IgD-negative memory B cell (primary cell): ENCODE measurements at regions not wholly inside any gene's neighbourhood (a gene's known extent, or its start where the extent isn't known, plus 50 kb on each side); places are given as distances from the start of the nearest gene placed in this dataset.

Experiments used
- H3K27ac Mint-ChIP-seq, 3 donors: one replicate each; pipeline ENCODE4 v1.8.0; 2020 to 2022; ENCODE audit warnings: mild to moderate bottlenecking in 3 of 3, mixed read lengths in 3 of 3, moderate library complexity in 1 of 3
- H3K27me3 Mint-ChIP-seq: one replicate; pipeline ENCODE4 v1.8.0; 2021; ENCODE audit warnings: mixed read lengths
- H3K36me3 Mint-ChIP-seq: one replicate; pipeline ENCODE4 v1.8.0; 2020; ENCODE audit warnings: mild to moderate bottlenecking, mixed read lengths
- H3K4me1 Mint-ChIP-seq, 3 donors: one replicate each; pipeline ENCODE4 v1.8.0; 2020 to 2022; ENCODE audit warnings: mixed read lengths in 3 of 3, mild to moderate bottlenecking in 1 of 3
- H3K4me3 Mint-ChIP-seq, 4 donors: one replicate each; pipeline ENCODE4 v1.8.0; 2020 to 2022; ENCODE audit warnings: mild to moderate bottlenecking in 4 of 4, mixed read lengths in 4 of 4, moderate library complexity in 3 of 4
- H3K9me3 Mint-ChIP-seq, 3 donors: one replicate each; pipeline ENCODE4 v1.8.0; 2020 to 2021; ENCODE audit warnings: mixed read lengths in 3 of 3, mild to moderate bottlenecking in 1 of 3

DNA sequence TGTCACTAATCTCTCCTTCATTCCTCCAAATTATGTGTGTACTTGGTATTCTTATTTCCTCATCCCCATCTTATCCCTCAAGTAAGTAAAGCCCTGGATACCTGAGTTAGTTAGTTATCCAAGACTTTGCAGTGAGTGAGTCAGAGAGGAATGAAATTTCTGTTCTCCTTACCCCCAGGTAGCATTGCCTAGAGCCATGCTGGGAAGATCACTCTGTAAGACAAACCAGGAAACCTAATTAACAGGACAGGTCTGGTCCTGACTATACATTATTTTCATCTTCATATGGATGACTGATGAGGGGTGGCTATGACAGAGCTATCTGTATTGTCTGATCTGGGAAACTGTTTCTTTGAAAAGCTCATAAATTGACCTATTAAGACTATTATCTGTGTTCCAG is 55.0 kb upstream of the ITGA6 start:
- Mint-ChIP-seq H3K27ac (no peak overlapping the region), H3K4me1 (peaks cover 0 to 6% (median 0%) of the 10 kb centered on the region in 3 donors), H3K36me3 (no peaks in the 10 kb centered on the region)

DNA sequence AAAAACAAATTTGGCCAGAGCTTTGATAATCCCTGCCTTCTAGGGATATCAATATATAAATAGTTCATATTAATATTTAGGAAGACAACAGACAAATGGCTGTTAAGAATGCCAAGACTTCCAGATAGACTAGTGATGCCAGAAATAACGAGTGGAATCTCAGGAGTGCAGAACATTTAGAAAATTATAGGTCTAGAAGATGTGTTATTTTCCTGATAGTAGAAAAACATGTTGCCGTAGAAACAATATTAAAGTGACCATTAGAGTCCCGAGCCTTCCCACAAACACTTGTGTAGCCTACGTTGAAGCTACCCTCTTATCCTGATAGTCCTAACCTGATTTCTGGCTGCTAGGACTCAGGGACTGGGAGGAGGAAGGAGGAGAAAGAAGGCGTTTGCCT is 54.3 kb upstream of the ITGA6 start:
- peaks cover 1 to 10% (median 8%) of the 10 kb centered on the region in 3 donors for H3K9me3 Mint-ChIP-seq
- H3K36me3 Mint-ChIP-seq, result no peaks in the 10 kb centered on the region
- H3K4me3 Mint-ChIP-seq, result no peak overlapping the region
- no peak overlapping the region for H3K27ac Mint-ChIP-seq
- peaks cover 10% of the 10 kb centered on the region for H3K27me3 Mint-ChIP-seq
- peaks cover 0 to 8% (median 1%) of the 10 kb centered on the region in 3 donors for H3K4me1 Mint-ChIP-seq

More for the DNA sequence above, 55.0 kb upstream of the ITGA6 start:
- no peak overlapping the region for H3K4me3 Mint-ChIP-seq
- H3K9me3 Mint-ChIP-seq, result peaks cover 1 to 10% (median 8%) of the 10 kb centered on the region in 3 donors
- peaks cover 8% of the 10 kb centered on the region for H3K27me3 Mint-ChIP-seq

GRCh38 chr2:172373766-172374165 is 53.6 kb upstream of the ITGA6 start:
- Mint-ChIP-seq H3K27ac (no peak overlapping the region), H3K4me3 (no peak overlapping the region), H3K36me3 (peaks cover 3% of the 10 kb centered on the region), H3K27me3 (peaks cover 10% of the 10 kb centered on the region), H3K9me3 (peaks cover 5 to 10% (median 5%) of the 10 kb centered on the region in 3 donors), H3K4me1 (peaks cover 0 to 8% (median 1%) of the 10 kb centered on the region in 3 donors)

GRCh38 chr2:172374318-172375240 is 52.8 kb upstream of the ITGA6 start:
- Mint-ChIP-seq H3K36me3 (peaks cover 3% of the 10 kb centered on the region), H3K27me3 (peaks cover 15% of the 10 kb centered on the region), H3K4me1 (peaks cover 0 to 8% (median 1%) of the 10 kb centered on the region in 3 donors), H3K27ac (no peak overlapping the region), H3K9me3 (peaks cover 3 to 8% (median 5%) of the 10 kb centered on the region in 3 donors), H3K4me3 (no peak overlapping the region)

- H3K4me3 Mint-ChIP-seq, result no peak overlapping the region
- H3K27me3 Mint-ChIP-seq, result peaks cover 16% of the 10 kb centered on the region
- peaks cover 3% of the 10 kb centered on the region for H3K36me3 Mint-ChIP-seq
- H3K9me3 Mint-ChIP-seq, result peaks cover 3 to 8% (median 3%) of the 10 kb centered on the region in 3 donors
- no peak overlapping the region for H3K27ac Mint-ChIP-seq
- peaks cover 0 to 8% (median 1%) of the 10 kb centered on the region in 3 donors for H3K4me1 Mint-ChIP-seq
Observed at GRCh38 chr2:172375251-172375650, 52.1 kb upstream of the ITGA6 start.

- Mint-ChIP-seq H3K27ac (no peak overlapping the region), H3K27me3 (peaks cover 16% of the 10 kb centered on the region), H3K4me3 (no peak overlapping the region), H3K4me1 (peaks cover 0 to 8% (median 1%) of the 10 kb centered on the region in 3 donors), H3K9me3 (peaks cover 3 to 12% (median 3%) of the 10 kb centered on the region in 3 donors), H3K36me3 (peaks cover 3% of the 10 kb centered on the region)
Observed at GRCh38 chr2:172376016-172376415, 51.4 kb upstream of the ITGA6 start.

GRCh38 chr2:172376505-172377125 is 50.8 kb upstream of the ITGA6 start:
- H3K4me3 Mint-ChIP-seq, result no peak overlapping the region
- peaks cover 0 to 8% (median 1%) of the 10 kb centered on the region in 3 donors for H3K4me1 Mint-ChIP-seq

GRCh38 chr2:172377408-172377807 is 50.0 kb upstream of the ITGA6 start:
- H3K4me1 Mint-ChIP-seq, result peaks cover 0 to 8% (median 3%) of the 10 kb centered on the region in 3 donors

More at GRCh38 chr2:172376505-172377125, 50.8 kb upstream of the ITGA6 start:
- Mint-ChIP-seq H3K36me3 (peaks cover 3% of the 10 kb centered on the region), H3K27me3 (peaks cover 13% of the 10 kb centered on the region), H3K27ac (no peak overlapping the region), H3K9me3 (peaks cover 3 to 12% (median 3%) of the 10 kb centered on the region in 3 donors)

More at GRCh38 chr2:172377408-172377807, 50.0 kb upstream of the ITGA6 start:
- Mint-ChIP-seq H3K9me3 (peaks cover 3 to 12% (median 3%) of the 10 kb centered on the region in 3 donors), H3K27ac (no peak overlapping the region), H3K4me3 (no peak overlapping the region), H3K27me3 (peaks cover 11% of the 10 kb centered on the region), H3K36me3 (peaks cover 3% of the 10 kb centered on the region)
